Activated CD4-positive, alpha-beta T cell treated with anti-CD3 and anti-CD28 coated beads, Interleukin-2, amount 10 ng/mL, durations not matched to agents 24 days and 14 days (primary cell): ENCODE measurements at regions not wholly inside any gene's neighbourhood (a gene's known extent, or its start where the extent isn't known, plus 50 kb on each side); places are given as distances from the start of the nearest gene placed in this dataset.

Experiments used
- DNase-seq: peaks from one replicate; pipeline ENCODE4 v3.0.0; 2022
- H3K27ac Mint-ChIP-seq: one replicate; pipeline ENCODE4 v1.8.0; 2022; ENCODE audit warnings: mild to moderate bottlenecking, mixed read lengths
- H3K27me3 Mint-ChIP-seq: one replicate; pipeline ENCODE4 v1.8.0; 2022; ENCODE audit warnings: mixed read lengths
- H3K36me3 Mint-ChIP-seq: one replicate; pipeline ENCODE4 v1.8.0; 2022; ENCODE audit warnings: low read depth, mild to moderate bottlenecking, mixed read lengths
- H3K4me1 Mint-ChIP-seq: one replicate; pipeline ENCODE4 v1.8.0; 2021; ENCODE audit warnings: mixed read lengths
- H3K4me3 Mint-ChIP-seq: one replicate; pipeline ENCODE4 v1.8.0; 2022; ENCODE audit warnings: mild to moderate bottlenecking, moderate library complexity, mixed read lengths
- H3K9me3 Mint-ChIP-seq: one replicate; pipeline ENCODE4 v1.8.0; 2021; ENCODE audit warnings: mixed read lengths
- intact Hi-C: fragments of 100-400 bp; cut with micrococcal nuclease; formaldehyde crosslinking; loops from one replicate; pipeline ENCODE4 v1.15.1; 2023

DNA sequence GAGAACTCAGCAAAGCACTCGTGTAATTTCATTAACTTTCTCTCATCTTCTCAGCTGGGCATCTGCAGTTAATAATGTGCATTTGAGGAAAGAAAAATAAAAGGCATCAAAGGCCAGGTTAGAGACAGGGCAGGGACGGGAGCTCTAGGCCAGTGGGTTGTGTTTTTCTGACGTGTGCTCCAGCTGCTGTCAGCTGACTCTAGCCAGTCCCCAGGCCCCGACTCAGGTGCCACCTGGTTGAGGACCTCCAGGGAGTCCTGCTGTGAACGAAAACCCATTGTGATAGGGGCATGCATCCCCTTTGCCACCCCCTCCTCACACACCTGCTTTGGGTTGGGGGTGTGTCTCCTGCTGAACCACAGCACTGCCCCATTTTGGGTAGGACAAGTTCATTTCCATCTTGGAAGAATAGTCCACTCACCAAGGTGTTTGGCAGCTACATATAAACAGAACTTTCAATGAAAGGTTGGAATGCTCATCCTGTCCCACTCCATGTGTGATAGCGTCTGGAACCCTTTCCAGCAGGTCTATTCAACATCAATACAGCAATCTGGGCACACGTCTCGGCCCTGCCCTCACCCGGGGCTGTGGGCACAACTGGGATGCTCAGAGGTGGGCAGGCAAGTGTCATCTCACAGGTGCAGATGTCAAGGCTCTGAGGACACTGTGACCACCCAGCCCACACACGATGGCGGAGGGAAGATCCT, 146.1 kb upstream of the FAM20C start:
- Mint-ChIP-seq H3K9me3 (no peaks in the 10 kb centered on the region), H3K4me3 (no peak overlapping the region)
- intact Hi-C loops, result no loop called here

DNA sequence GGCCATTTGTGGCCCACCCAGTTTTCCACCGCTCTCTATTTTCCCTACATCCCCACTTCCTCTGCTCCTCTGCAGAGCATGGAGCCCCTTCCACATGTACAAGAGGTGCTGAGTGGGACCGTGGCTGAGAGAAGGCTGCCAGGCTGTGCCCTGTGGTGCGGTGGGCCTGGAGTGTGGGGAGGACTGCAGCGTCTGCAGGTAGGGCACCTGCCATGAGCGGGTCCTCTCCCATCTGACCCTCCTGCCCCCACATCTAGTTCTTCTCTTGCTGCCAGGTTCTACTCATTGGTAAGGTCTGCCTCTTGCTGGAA, 145.6 kb upstream of the FAM20C start:
- no peak overlapping the region for H3K4me3 Mint-ChIP-seq
- no peaks in the 10 kb centered on the region for H3K4me1 Mint-ChIP-seq
- H3K27ac Mint-ChIP-seq, result no peak overlapping the region
- intact Hi-C loops, result no loop called here
- no peak for DNase-seq
- H3K27me3 Mint-ChIP-seq, result no peaks in the 10 kb centered on the region
- H3K9me3 Mint-ChIP-seq, result no peaks in the 10 kb centered on the region
- no peaks in the 10 kb centered on the region for H3K36me3 Mint-ChIP-seq

More for the DNA sequence above, 146.1 kb upstream of the FAM20C start:
- no peaks in the 10 kb centered on the region for H3K4me1 Mint-ChIP-seq
- no peak overlapping the region for H3K27ac Mint-ChIP-seq
- no peak for DNase-seq
- H3K36me3 Mint-ChIP-seq, result no peaks in the 10 kb centered on the region
- H3K27me3 Mint-ChIP-seq, result no peaks in the 10 kb centered on the region

DNA sequence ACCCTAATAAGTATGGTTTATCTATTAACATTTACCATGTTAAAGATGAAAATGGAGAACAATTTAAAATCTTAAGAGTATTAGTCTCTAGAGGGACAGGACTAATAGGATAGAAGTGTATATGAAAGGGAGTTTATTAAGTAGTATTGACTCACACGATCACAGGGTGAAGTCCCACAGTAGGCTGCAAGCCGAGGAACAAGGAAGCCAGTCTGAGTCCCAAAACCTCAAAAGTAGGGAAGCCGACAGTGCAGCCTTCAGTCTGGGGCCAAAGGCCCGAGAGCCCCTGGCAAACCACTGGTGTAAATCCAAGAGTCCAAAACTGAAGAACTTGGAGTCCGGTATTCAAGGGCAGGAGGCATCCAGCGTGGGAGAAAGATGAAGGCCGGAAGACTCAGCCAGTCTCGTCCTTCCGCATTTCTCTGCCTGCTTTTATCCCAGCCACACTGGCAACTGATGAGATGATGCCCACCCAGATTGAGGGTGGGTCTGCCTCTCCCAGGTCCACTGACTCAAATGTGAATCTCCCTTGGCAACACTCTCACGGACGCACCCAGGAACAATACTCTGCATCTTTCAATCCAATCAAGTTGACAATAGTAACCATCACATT, 140.8 kb upstream of the FAM20C start:
- Mint-ChIP-seq H3K27me3 (no peaks in the 10 kb centered on the region), H3K4me1 (no peaks in the 10 kb centered on the region), H3K9me3 (no peaks in the 10 kb centered on the region), H3K27ac (no peak overlapping the region), H3K36me3 (no peaks in the 10 kb centered on the region), H3K4me3 (no peak overlapping the region)
- intact Hi-C loops, result no loop called here
- DNase-seq, result no peak

DNA sequence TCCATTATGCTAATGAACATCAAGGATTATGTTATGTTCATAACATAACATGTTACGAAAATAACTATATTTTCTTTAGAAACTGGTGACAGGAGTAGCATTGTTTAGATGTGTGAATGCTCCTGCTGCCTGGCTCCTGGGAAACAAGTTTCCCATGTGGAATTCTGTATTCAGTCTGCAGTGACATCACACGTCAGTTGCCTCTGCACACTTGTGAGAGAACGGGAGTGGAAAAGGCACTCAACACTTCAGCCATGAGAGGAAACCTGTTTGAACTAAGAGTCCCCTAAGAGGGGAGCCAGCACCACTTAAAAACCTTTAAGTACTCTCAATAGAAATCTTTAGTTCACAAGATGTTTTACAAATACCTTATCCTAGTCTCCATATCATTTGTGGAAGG, 140.3 kb upstream of the FAM20C start:
- Mint-ChIP-seq H3K4me1 (no peaks in the 10 kb centered on the region), H3K9me3 (no peaks in the 10 kb centered on the region), H3K4me3 (no peak overlapping the region), H3K27ac (no peak overlapping the region), H3K27me3 (no peaks in the 10 kb centered on the region), H3K36me3 (no peaks in the 10 kb centered on the region)
- DNase-seq, result no peak
- intact Hi-C loops, result no loop called here

DNA sequence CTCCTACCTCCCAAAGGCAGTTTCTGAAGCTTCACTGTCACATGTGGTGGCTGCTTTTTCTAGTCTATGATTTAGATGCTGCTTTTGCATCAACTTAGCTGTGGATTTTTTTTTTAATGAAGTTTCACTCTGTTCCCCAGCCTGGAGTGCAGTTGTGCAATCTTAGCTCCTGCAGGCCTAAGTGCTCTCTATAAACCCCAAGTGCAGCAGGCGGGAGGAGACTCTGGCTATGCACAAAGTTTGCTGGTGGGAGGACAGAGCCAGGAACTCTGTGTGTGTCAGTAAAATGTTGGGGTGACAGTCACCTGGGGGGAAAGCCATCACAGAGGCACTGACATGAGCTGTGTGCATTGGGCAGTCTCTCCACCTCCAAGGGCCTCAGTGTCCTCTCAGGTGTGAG, 138.8 kb upstream of the FAM20C start:
- Mint-ChIP-seq H3K4me3 (no peak overlapping the region), H3K9me3 (no peaks in the 10 kb centered on the region), H3K27ac (no peak overlapping the region), H3K4me1 (no peaks in the 10 kb centered on the region), H3K36me3 (no peaks in the 10 kb centered on the region), H3K27me3 (no peaks in the 10 kb centered on the region)
- intact Hi-C loops, result no loop called here
- no peak for DNase-seq

DNA sequence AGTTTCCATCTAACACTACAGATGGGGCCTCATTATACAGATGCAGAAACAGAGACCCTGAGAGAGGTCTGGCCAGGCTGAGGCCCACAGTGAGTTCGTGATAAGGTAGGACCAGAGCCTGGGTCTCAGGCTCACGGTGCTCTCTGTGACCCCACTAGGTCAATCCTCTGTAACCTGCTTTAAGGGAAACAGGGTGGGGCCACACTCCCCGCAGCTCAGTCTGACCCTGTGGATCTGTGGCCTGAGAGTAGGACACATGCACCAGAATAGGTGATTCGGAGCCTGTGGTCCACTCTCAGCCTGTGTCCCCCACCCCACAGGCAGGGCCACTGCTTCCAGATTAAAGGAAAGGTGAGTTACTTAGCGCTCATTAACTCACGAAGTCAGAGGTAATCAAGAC, 137.8 kb upstream of the FAM20C start:
- Mint-ChIP-seq H3K9me3 (no peaks in the 10 kb centered on the region), H3K4me3 (no peak overlapping the region), H3K27me3 (no peaks in the 10 kb centered on the region), H3K27ac (no peak overlapping the region), H3K4me1 (no peaks in the 10 kb centered on the region), H3K36me3 (no peaks in the 10 kb centered on the region)
- no peak for DNase-seq
- intact Hi-C loops, result no loop called here

DNA sequence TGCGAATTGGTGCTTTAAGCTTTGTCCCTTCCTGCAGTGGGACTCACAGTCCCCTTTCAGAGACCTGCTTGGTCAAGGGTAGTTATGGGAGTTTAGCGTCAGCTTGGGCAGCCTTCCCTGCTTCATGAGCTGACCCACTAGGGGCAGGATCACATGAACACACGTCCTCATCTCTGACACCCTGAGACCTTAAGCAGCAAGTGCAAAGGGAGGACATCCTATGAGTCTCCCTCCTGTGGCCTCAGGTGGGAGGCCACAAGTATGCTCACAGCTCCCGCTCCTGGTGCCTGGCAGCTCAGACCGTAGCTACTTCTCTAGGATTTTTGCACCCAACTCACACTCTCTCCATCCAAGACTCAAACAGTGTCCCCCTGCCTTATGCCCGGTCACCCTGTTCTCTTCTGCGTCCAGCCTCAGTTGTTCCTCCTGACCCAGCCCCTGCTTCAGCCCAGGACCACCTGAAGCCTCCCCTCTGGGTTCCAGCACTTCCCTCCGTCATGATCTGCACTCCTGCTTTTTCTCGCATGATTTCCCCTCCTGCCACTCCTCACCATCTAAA, 136.6 kb upstream of the FAM20C start:
- H3K9me3 Mint-ChIP-seq, result no peaks in the 10 kb centered on the region
- H3K36me3 Mint-ChIP-seq, result no peaks in the 10 kb centered on the region
- no peaks in the 10 kb centered on the region for H3K4me1 Mint-ChIP-seq
- H3K4me3 Mint-ChIP-seq, result no peak overlapping the region
- no peak for DNase-seq
- no peaks in the 10 kb centered on the region for H3K27me3 Mint-ChIP-seq
- intact Hi-C loops, result no loop called here
- H3K27ac Mint-ChIP-seq, result no peak overlapping the region

DNA sequence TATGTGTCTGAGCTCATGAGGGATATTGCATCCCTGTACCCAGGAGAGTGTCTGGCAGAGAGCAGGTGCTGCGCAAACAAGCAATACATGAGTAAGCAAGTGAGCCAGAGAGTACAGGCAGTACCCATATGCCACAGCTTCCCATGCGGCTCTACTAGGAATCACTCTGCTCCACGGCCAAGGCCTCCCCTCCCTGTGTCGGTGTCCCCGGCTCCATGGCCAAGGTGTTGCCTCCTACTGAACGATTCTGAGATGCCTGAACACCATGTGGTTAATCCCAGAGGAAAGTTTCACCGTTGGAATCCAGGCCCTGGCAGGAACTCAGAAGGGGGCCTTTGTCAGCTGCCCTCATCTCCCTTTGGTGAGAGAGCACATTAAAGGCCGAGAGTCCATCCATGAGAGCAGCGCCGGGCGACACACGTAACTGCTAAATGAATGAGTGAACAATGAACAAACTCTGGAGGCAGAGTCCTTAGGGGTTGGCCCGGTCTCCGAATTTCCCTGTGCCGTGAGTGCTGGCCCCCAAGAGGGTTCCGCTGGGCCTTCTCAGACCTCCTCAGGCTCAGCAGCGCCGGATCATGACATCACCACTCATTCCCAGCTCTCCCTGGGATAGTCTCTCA, 136.0 kb upstream of the FAM20C start:
- no peak overlapping the region for H3K4me3 Mint-ChIP-seq
- no peak overlapping the region for H3K27ac Mint-ChIP-seq
- H3K36me3 Mint-ChIP-seq, result no peaks in the 10 kb centered on the region
- no peaks in the 10 kb centered on the region for H3K4me1 Mint-ChIP-seq
- no peaks in the 10 kb centered on the region for H3K9me3 Mint-ChIP-seq
- no peak for DNase-seq
- intact Hi-C loops, result no loop called here
- H3K27me3 Mint-ChIP-seq, result no peaks in the 10 kb centered on the region

DNA sequence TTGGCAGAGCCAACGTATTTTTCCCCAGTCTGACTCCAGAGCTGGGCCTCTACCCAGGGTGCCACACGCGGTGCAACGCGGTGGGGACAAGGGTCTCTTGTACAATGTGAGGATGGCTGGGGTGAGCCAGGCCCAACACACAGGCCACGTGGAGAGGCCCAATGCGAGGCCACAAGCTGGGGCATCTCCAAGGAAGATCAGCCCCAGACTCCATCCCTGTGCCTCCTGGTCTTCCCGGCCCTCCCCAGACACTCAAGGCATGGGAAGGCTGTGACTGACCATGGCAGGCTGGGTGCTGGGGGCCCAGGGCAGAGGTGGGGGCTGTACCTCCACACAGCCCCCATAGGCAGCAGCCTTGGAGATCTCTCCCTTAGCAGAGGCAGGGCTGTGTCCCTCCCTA, 135.3 kb upstream of the FAM20C start:
- Mint-ChIP-seq H3K27ac (no peak overlapping the region), H3K4me1 (no peaks in the 10 kb centered on the region), H3K9me3 (no peaks in the 10 kb centered on the region), H3K36me3 (no peaks in the 10 kb centered on the region), H3K4me3 (no peak overlapping the region), H3K27me3 (no peaks in the 10 kb centered on the region)
- DNase-seq, result no peak
- intact Hi-C loops, result no loop called here

DNA sequence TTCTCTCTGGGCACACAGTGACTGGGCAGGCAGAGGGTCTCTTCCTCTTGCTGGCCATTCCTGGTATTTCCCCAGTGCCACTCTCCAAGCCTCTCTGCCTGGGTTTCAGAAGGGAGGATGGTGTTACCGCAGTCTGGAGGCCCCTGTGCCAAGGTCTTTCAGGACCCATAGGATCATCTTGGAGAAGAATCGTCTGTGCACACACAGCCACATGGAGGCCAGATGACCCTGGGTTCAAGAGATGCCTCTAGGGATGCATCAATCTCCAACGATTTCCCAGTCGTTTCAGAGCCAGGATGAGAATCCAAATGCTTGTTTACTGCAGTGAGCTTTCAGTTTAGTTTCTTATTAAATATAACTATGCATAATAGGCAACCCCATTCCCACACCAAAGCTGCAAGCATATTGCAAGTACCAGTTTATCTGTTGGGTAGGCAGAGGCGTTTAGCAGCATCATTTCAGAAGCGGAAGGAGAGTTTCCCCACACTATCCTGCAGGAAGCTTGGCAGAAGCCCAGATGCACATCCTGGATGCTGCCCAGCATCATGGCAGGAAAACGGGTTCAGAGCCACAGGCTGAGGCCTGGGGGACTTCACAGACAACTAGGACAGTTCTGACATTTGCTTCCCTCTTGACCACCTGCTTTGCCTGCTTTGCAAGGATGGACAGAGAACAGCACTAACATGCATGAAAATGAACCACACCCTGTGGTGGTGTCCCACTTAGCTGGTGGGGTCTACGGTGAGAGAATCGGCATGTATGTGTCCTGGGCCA, 134.7 kb upstream of the FAM20C start:
- no peak overlapping the region for H3K4me3 Mint-ChIP-seq
- H3K27me3 Mint-ChIP-seq, result no peaks in the 10 kb centered on the region
- no peaks in the 10 kb centered on the region for H3K4me1 Mint-ChIP-seq
- intact Hi-C loops, result no loop called here
- no peak for DNase-seq
- no peaks in the 10 kb centered on the region for H3K36me3 Mint-ChIP-seq
- H3K27ac Mint-ChIP-seq, result no peak overlapping the region
- no peaks in the 10 kb centered on the region for H3K9me3 Mint-ChIP-seq

DNA sequence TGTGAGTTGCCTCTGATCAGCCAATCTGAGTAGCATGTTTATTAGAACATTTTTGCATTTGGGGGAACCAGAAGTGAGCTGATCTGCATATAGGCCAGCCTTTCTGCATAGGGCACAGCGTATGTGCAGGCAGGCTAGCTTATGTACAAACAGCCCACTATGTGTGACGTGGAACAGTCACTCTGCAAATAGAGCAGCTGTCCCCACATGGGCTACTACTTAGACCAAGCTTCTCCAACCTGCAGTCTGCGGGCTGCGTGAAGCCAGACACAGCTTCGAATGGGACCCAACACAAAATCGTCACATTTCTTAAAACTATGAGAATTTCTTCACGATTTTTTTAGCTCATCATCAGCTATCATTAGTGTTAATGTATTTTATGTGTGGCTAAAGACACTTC, 134.1 kb upstream of the FAM20C start:
- DNase-seq, result no peak
- H3K9me3 Mint-ChIP-seq, result no peaks in the 10 kb centered on the region
- H3K27me3 Mint-ChIP-seq, result no peaks in the 10 kb centered on the region
- H3K27ac Mint-ChIP-seq, result no peak overlapping the region
- no peak overlapping the region for H3K4me3 Mint-ChIP-seq
- no peaks in the 10 kb centered on the region for H3K36me3 Mint-ChIP-seq
- intact Hi-C loops, result no loop called here
- no peaks in the 10 kb centered on the region for H3K4me1 Mint-ChIP-seq

DNA sequence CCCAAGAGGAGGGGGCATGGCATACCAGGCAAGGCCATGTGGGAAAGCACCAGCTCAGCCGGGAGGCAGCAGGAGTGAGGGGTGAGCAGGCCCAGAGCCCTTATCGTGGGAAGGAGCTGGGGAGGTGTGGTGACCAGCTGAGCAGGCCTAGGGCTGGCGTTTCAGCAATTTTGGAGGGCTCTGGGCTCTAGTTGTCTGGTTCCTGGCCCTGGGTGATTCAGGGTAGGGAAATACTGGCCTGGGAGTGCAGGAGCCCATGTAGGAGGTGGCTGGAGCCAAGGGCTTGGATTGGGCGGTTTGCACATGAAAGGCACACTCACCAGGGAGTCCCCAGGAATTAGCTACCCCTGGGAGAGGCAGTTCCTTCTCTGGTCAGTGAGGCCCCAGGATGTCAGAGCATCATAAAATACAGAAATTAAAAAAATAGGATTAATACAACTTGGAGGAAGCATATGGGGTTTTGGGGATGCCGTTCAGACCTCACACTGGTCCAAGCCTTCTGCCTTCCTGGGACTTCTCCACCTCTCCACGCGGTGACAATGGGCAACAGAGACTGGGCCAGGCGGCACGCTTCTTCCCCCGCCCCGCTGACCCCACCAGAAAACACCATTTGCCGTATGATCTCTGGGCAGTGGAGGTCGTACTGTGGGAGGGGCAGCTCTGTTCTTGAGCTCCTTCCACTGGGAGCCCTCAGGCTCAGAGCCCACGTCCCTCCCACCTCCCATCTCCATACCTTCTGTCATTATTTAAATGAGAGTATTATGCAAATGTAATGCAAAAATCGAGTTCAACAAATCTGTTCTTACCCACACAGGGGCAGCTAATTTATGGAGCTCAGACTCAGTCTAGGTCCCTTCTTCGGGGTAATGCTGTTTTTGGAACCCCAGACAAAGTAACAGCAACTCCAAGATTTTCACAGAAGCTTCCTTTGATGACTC, 133.0 kb upstream of the FAM20C start:
- intact Hi-C loops, result no loop called here
- Mint-ChIP-seq H3K4me3 (no peak overlapping the region), H3K27ac (no peak overlapping the region), H3K27me3 (no peaks in the 10 kb centered on the region), H3K36me3 (no peaks in the 10 kb centered on the region), H3K9me3 (no peaks in the 10 kb centered on the region), H3K4me1 (no peaks in the 10 kb centered on the region)
- DNase-seq, result no peak

DNA sequence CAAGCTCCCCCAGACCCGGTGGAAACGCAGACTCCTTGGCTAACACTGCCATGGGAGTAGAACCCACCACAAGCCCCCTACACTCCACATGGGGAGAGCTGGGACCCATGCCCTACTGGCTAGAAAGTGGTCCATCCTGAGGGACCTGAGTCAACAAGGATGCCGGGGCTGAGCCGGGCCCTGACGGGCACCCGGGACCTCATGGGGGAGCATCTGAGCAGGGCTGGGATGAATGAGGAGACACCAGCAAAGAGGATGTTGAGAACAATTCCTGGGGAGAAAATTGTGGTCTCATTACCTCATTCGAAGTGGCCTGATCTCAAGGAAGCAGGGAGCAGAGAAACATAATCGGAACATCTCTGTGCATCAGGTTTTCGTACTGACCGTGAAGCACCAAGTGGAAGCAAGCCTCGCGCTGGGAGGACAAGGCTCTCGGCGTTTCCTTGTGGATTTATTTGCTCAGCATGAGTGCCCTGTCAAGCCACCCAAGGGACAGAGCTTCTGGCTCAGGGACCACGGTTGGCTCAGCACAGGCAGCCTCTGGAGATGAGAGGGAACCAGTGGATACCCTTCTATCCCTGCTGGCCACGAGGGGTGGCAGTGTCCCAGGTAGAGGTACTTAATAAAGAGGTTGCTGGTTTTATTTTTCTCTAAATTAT, 132.2 kb upstream of the FAM20C start:
- H3K4me3 Mint-ChIP-seq, result no peak overlapping the region
- no peaks in the 10 kb centered on the region for H3K36me3 Mint-ChIP-seq
- no peaks in the 10 kb centered on the region for H3K4me1 Mint-ChIP-seq
- intact Hi-C loops, result no loop called here
- no peak for DNase-seq
- no peak overlapping the region for H3K27ac Mint-ChIP-seq
- H3K27me3 Mint-ChIP-seq, result no peaks in the 10 kb centered on the region
- H3K9me3 Mint-ChIP-seq, result no peaks in the 10 kb centered on the region
